HG02588 (cell line): ENCODE measurements at regions not wholly inside any gene's neighbourhood (a gene's known extent, or its start where the extent isn't known, plus 50 kb on each side); places are given as distances from the start of the nearest gene placed in this dataset.

Source experiments
- ATAC-seq: cut with Tn5 transposase; IDR thresholded peaks from one replicate; pipeline ENCODE4 v1.9.1; 2021; ENCODE audit warnings: mild to moderate bottlenecking, moderate library complexity; ENCODE audit not compliant: unreplicated experiment

DNA sequence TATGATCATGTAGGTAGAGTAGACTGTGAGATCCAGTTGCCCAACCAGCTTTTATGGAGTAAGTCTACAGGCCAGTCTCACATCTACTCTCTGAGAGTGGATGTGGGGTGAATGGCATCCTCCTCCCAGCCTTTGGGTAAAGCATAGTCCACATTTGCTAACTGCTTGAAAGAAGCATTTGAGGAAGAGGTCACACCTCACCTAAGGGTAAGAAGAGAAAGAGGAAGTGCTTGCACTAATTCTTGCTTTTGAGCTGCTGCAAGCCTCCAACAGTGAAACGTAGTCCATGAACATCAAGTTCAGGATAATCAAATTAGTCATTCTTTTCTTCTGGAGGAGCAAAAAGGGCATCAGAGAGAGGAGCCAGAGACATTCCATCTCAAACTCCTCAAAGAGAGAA lies 93.9 kb upstream of the AGR3 start:
- ATAC-seq: no peak

- ATAC-seq: no peak
These were observed 96.8 kb upstream of the AGR3 start for GRCh38 chr7:16978358-16979244.

DNA sequence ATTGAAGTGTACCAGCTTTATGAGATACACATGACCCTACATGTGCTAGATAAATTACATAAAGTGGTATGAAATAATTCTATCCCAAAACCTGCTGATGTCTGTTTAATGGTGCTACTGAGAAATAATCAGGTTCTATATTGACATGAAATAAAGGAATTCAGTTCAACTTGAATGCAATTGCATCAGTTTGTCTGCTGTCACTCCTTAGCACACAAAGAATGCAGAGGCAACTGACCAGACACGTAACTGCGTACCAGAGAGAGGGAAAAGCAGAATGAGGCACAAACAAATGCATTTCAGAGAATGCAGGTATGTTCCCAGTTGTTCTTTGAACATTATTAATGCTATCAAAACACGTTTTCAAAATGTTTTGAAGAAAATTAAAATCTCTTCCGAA lies 98.8 kb upstream of the AGR3 start:
- ATAC-seq: no peak

- no peak for ATAC-seq
These were observed 101.0 kb upstream of the AGR3 start for GRCh38 chr7:16982640-16983350.

DNA sequence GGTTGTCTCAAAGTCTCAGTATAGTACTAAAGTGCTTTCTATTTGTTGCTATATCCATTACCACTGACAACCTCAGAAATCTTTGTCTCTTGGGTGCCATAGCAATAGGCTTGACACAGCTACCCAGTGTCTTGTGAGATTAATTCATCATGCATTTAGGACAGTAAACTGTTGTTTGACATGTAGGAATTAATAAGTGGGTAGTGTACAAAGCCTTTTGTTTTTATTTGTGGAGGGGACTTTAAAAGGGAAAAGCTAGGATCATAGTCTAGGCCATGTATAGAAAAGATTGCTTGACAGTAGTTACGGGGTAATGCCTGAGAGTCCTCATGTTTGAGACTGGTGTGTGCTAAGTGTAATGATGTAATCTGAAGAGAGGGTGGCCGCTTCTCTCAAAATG lies 102.6 kb upstream of the AGR3 start:
- ATAC-seq: no peak

GRCh38 chr7:16985621-16986020 lies 103.8 kb upstream of the AGR3 start:
- ATAC-seq: no peak

DNA sequence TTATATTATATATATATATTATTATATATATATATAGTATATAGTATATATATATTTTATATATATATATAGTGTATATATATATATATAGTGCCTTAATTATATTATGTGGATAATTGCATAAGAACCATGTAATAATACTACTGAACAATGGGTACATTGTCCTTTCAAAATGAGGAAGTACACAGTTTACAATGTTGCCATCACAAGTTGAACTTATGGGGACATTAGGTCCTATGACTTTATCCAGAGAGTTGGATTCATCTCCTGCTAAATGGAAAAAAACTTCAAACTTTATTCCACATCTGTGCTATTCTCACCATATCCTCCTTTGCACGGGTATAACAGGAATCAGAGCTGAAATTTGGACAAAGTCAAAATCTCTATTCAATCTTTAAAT lies 105.0 kb upstream of the AGR3 start:
- ATAC-seq: no peak

DNA sequence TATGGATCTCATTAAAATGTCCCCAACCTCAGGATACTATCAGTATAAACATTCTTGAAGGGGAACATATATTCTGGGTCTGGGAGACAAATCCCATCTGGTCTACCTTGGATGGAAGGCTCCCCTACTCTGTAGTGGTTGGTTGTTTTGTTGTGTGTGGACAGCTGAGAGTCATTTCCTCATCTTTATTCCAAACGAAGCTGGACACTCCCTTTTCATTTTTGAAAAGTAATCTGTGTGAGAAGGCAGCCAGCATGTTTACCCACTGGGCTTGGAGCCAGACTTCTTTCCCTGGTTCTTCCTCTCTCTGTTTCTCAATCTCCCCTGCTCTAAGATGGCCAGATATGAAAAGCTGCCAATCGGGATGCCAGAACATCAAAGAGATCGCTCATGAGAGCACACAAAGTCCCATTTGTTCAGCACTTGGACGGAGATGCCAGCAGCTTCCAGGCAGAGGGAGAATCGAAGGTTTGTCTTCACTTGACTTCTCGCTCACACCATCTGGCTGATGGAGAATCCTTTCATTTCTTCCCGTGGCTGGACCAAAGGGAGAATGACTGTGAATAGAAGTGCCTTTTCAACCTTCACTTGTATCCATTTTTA lies 108.1 kb upstream of the AGR3 start:
- ATAC-seq: no peak

GRCh38 chr7:16991551-16991950 lies 109.8 kb upstream of the AGR3 start:
- ATAC-seq: no peak

- no peak for ATAC-seq
These were observed 111.8 kb upstream of the AGR3 start for GRCh38 chr7:16993543-16993942.

DNA sequence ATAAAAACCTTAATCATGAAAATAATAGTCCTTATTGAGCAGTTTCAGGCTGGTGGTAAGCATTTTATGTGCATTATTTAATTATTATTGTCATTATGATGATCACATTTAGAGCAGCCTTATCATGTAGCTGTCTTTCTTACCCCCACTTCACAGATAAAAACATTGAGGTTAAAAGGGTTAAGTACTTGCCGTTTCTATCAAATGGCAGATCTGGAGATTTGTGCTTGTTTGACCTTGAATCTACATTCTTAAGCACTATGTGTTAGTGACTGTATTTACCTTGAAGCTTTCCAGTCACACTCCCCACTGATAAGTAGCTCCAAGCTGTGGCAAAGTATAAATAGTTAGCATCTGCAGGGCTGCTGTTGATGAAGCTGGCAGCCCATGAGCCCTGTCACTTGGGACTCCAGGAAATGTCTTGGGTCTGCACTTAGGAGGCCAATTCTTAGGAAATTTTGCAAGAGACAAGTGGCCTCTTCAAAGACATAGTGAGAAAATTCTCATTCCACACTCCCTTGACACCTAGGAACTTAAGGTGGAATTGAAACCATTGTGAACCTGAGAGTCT lies 116.8 kb upstream of the AGR3 start:
- no peak for ATAC-seq

- no peak for ATAC-seq
These were observed 117.9 kb upstream of the AGR3 start for GRCh38 chr7:16999541-17000267.

DNA sequence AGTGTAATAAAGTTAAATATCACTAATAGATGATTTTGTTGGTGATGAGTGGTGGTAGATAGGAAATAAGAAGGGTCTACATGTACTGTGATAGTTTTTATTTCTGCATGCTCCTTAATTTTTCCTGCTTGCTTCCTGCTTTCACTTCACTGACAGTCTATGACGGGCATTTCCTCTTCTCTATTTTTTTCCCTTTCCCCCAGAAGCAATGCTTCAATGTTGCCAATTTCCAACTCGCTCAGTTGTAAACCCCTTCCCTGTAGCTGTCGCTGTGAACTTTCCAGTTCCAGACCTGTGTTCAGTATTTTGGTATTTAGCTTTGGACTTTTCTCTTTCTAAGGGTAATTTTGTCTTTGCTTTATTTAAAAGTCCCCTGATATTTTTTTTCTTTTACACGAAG lies 123.5 kb upstream of the AGR3 start:
- no peak for ATAC-seq

DNA sequence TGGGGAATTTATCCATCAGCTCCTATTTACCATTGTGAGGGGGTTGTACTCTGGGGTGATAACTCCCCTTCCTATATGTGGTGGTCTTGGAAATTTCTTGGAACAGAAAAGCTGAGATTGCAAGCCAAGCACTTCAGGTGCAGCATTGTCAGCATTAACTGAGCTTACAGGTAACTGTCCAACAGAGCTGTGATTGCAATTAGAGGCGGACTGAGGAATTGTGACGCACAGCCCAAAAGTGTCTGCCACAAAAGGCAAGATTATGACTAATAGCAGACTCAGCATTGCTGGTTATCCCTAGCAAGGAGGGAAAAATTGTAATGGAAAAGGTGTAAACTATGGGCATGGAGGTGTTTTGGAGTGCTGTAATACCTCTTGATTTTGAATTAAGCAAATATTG lies 126.1 kb upstream of the AGR3 start:
- ATAC-seq: no peak

DNA sequence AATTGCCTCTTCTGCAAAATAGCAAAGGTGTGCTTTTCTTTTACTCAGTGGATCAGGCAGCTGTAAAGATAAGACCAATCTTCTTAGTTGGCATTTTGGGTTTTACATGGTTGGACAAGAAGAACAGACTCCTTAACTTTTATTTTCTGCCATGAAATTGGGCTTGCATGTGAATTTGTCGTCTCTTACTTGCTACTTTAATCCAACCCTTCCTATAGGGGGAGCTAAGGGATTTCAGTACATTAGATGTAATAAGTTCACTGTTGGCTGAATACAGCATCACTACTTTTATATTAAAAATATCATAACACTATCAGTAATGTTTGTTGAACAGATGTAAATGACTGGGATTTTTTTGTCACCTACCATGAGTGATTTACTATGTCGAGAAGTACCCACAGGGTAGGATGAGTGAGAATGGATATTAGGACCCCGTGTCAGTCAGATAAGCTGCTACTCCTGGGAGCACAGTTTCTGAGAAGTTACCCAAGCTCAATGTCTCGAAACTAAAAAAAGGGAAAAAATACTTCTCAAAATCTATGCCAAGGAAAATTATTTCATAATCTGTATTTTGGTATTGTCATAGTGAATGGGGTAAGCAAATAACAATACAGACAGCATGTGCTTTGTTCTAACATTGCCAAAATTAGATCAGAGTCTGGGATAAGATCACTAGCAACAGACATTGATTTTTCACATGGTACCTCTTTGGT lies 127.4 kb upstream of the AGR3 start:
- ATAC-seq: no peak

- ATAC-seq: no peak
These were observed 128.2 kb upstream of the AGR3 start for GRCh38 chr7:17009933-17010332.

DNA sequence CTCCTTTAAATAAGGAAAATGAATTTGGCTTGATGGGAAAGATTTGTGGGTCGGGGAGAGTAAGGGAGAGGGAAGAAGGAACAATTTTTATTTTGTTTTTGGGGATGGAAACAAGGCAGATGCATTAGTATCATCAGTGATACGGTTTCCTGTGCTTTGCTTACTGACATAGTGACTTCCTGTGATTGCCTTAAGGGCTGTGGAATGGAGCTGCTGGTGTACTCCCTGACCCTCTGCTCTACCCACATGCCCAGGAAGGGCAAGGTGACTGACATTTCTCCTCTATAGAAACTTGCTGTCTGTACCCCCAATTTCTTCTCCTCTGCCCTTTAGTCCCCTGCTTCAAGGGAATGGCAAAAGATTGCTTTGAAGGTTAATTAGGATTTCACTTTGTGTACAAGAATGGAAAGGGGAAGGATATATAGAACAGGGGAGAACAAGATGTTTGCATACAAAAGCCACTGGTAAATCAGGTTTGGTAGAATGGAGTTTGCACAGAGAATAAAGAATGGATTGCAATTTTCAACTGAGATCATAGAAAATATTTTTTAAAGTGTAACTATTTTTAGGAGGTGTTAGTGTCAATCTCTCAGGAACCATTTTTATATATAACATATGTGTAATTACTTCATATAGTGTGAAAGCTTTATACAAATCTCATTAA lies 129.0 kb upstream of the AGR3 start:
- ATAC-seq: no peak

DNA sequence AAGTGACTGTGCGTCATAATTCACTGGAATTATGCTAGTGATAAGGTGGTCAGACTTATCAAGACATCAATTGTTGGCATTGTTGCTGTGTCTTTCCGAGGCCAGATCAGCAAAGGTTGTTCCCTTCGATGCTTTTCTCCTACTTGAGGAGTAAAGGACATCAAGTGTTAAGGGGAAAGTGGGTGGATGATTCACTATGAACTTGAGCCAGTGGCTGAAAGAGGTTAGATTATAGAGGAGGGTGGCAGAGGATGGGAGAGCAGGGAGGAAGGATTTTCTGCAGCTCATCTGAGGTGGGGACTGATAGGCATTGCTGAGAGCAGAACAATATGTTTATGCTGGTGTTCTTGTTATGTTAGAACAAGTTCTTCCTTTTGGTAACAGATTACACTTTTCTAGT lies 131.4 kb upstream of the AGR3 start:
- ATAC-seq: no peak

GRCh38 chr7:17014686-17015085 lies 132.9 kb upstream of the AGR3 start:
- no peak for ATAC-seq

GRCh38 chr7:17015598-17016031 lies 133.8 kb upstream of the AGR3 start:
- ATAC-seq: no peak
